CD14-positive monocyte (primary cell): ENCODE measurements at regions not wholly inside any gene's neighbourhood (a gene's known extent, or its start where the extent isn't known, plus 50 kb on each side); places are given as distances from the start of the nearest gene placed in this dataset.

Experiments used
- DNase-seq, 3 donors: peaks; one replicate each; pipeline ENCODE4 v3.0.0-alpha.2; 2011 to 2022
- H2AFZ ChIP-seq: 2 replicates; pipeline ENCODE4 v1.6.0; 2012; ENCODE audit warnings: mild to moderate bottlenecking, low read depth, low read length, inconsistent platforms; ENCODE audit not compliant: insufficient read depth, poor library complexity, severe bottlenecking
- H3K27ac ChIP-seq, 2 donors: 1 replicate in 1 of 2; 2 replicates in 1 of 2; pipeline ENCODE4 v1.5.1; 2012 to 2013; ENCODE audit warnings: low read length in 2 of 2, control low read depth in 1 of 2, inconsistent platforms in 1 of 2, low read depth in 1 of 2, mild to moderate bottlenecking in 1 of 2
- H3K27me3 ChIP-seq, 2 donors: one replicate each; pipeline versions ENCODE4 v1.6.0 to v1.6.1; 2011 to 2013; ENCODE audit warnings: low read length in 2 of 2; ENCODE audit not compliant: control insufficient read depth in 2 of 2, insufficient read depth in 2 of 2
- H3K36me3 ChIP-seq, 2 donors: replicated peaks in 1 of 2; 1 replicate in 1 of 2; 2 replicates in 1 of 2; pipeline versions ENCODE4 v1.5.1 to v1.6.1; 2012 to 2013; ENCODE audit warnings: low read length in 2 of 2, control low read depth in 1 of 2, inconsistent platforms in 1 of 2, mild to moderate bottlenecking in 1 of 2; ENCODE audit not compliant: insufficient read depth in 2 of 2, control insufficient read depth in 1 of 2
- H3K4me1 ChIP-seq, 2 donors: 1 replicate in 1 of 2; 2 replicates in 1 of 2; pipeline versions ENCODE4 v1.5.1 to v1.6.1; 2012 to 2013; ENCODE audit warnings: low read length in 2 of 2, control low read depth in 1 of 2, inconsistent platforms in 1 of 2, mild to moderate bottlenecking in 1 of 2, moderate library complexity in 1 of 2; ENCODE audit not compliant: insufficient read depth in 2 of 2, control insufficient read depth in 1 of 2
- H3K4me2 ChIP-seq: replicated peaks from 2 replicates; pipeline ENCODE3; 2012; ENCODE audit warnings: low read length, moderate library complexity, mild to moderate bottlenecking; ENCODE audit not compliant: poor library complexity, severe bottlenecking; ENCODE audit errors: extremely low read depth
- H3K4me3 ChIP-seq, 3 experiments: fragments of 200-600 bp in 1 of 3; sonication (generic) in 1 of 3; replicated peaks in 1 of 3; 1 replicate in 2 of 3; 2 replicates in 1 of 3; pipeline ENCODE4 v1.5.1; 2011 to 2013; ENCODE audit warnings: low read length in 3 of 3, mild to moderate bottlenecking in 3 of 3, control low read depth in 2 of 3, low read depth in 2 of 3, inconsistent platforms in 1 of 3, moderate library complexity in 1 of 3
- H3K79me2 ChIP-seq: 2 replicates; pipeline ENCODE4 v1.6.0; 2012; ENCODE audit warnings: mild to moderate bottlenecking, control low read depth, inconsistent platforms, low read length, moderate library complexity; ENCODE audit not compliant: insufficient read depth
- H3K9ac ChIP-seq: 2 replicates; pipeline ENCODE4 v1.6.0; 2017; ENCODE audit warnings: low read length, mild to moderate bottlenecking; ENCODE audit not compliant: insufficient read depth, poor library complexity, severe bottlenecking
- H3K9me3 ChIP-seq, 2 donors: replicated peaks in 1 of 2; 1 replicate in 1 of 2; 2 replicates in 1 of 2; pipeline versions ENCODE4 v1.5.1 to v1.6.1; 2012 to 2013; ENCODE audit warnings: low read length in 2 of 2, control low read depth in 1 of 2; ENCODE audit not compliant: control insufficient read depth in 1 of 2, insufficient read depth in 1 of 2
- H4K20me1 ChIP-seq: 2 replicates; pipeline ENCODE4 v1.6.0; 2012; ENCODE audit warnings: mild to moderate bottlenecking, low read length, control low read depth, moderate library complexity; ENCODE audit not compliant: insufficient read depth
- H3K27ac Mint-ChIP-seq, 7 donors: one replicate each; pipeline ENCODE4 v1.8.0; 2020; ENCODE audit warnings: mild to moderate bottlenecking in 7 of 7, mixed read lengths in 7 of 7, moderate library complexity in 6 of 7, inconsistent platforms in 2 of 7
- H3K27me3 Mint-ChIP-seq, 3 donors: one replicate each; pipeline ENCODE4 v1.8.0; 2021 to 2022; ENCODE audit warnings: low read depth in 3 of 3, mild to moderate bottlenecking in 3 of 3, mixed read lengths in 3 of 3, moderate library complexity in 3 of 3, inconsistent platforms in 1 of 3
- H3K36me3 Mint-ChIP-seq, 2 donors: one replicate each; pipeline ENCODE4 v1.8.0; 2020; ENCODE audit warnings: mixed read lengths in 2 of 2, inconsistent platforms in 1 of 2, mild to moderate bottlenecking in 1 of 2
- H3K4me1 Mint-ChIP-seq: one replicate; pipeline ENCODE4 v1.8.0; 2020; ENCODE audit warnings: mild to moderate bottlenecking, mixed read lengths
- H3K4me3 Mint-ChIP-seq, 2 donors: one replicate each; pipeline ENCODE4 v1.8.0; 2020; ENCODE audit warnings: mild to moderate bottlenecking in 2 of 2, mixed read lengths in 2 of 2, moderate library complexity in 1 of 2
- H3K9me3 Mint-ChIP-seq, 7 donors: one replicate each; pipeline ENCODE4 v1.8.0; 2020 to 2022; ENCODE audit warnings: mixed read lengths in 7 of 7, mild to moderate bottlenecking in 6 of 7, moderate library complexity in 6 of 7, inconsistent platforms in 2 of 7
- CTCF ChIP-seq: fragments of 200-600 bp; IDR thresholded peaks from one replicate; pipeline ENCODE4 v1.8.0; 2022; ENCODE audit warnings: antibody characterized with exemption, mild to moderate bottlenecking
- WGBS: methylation state at CpG from one replicate; pipeline ENCODE4 v1.1.5; 2013; ENCODE audit warnings: missing lambda C conversion rate; ENCODE audit not compliant: insufficient coverage; 5-methylcytosine and 5-hydroxymethylcytosine counted together
- intact Hi-C, 2 donors: fragments of 100-400 bp; cut with micrococcal nuclease; formaldehyde crosslinking; loops; one replicate each; pipeline versions ENCODE4 v1.15.0 to v1.15.1; 2023

GRCh38 chr5:102068870-102069269, 227.2 kb downstream of the SLCO4C1 start:
- no peaks in the 10 kb centered on the region for H3K27me3 Mint-ChIP-seq
- H3K27ac ChIP-seq: no peak overlapping the region
- no peak overlapping the region for H3K9ac ChIP-seq
- WGBS: no CpG with 5 or more reads among the region's 3 CpGs
- H3K9me3 ChIP-seq: no peaks in the 10 kb centered on the region
- no peak overlapping the region for H3K4me2 ChIP-seq
- H3K27ac Mint-ChIP-seq: no peak overlapping the region
- H3K9me3 Mint-ChIP-seq: no peaks in the 10 kb centered on the region
- H3K36me3 Mint-ChIP-seq: no peaks in the 10 kb centered on the region
- H3K4me1 ChIP-seq: no peaks in the 10 kb centered on the region
- no peaks in the 10 kb centered on the region for H3K79me2 ChIP-seq
- H3K4me3 ChIP-seq: no peak overlapping the region
- H3K4me1 Mint-ChIP-seq: no peaks in the 10 kb centered on the region
- H2AFZ ChIP-seq: no peak overlapping the region
- no peaks in the 10 kb centered on the region for H4K20me1 ChIP-seq
- no peak for TF ChIP-seq CTCF
- intact Hi-C loops: no loop called here
- H3K36me3 ChIP-seq: no peaks in the 10 kb centered on the region
- no peak overlapping the region for H3K4me3 Mint-ChIP-seq
- no peak for DNase-seq
- no peaks in the 10 kb centered on the region for H3K27me3 ChIP-seq

GRCh38 chr5:102049517-102049916, 246.6 kb downstream of the SLCO4C1 start:
- Histone ChIP-seq H3K79me2 (no peaks in the 10 kb centered on the region), H3K9me3 (no peaks in the 10 kb centered on the region), H3K4me2 (no peak overlapping the region), H3K36me3 (no peaks in the 10 kb centered on the region), H3K27me3 (no peaks in the 10 kb centered on the region), H3K4me3 (no peak overlapping the region), H3K4me1 (no peaks in the 10 kb centered on the region), H4K20me1 (no peaks in the 10 kb centered on the region), H2AFZ (no peak overlapping the region), H3K27ac (no peak overlapping the region), H3K9ac (no peak overlapping the region)
- Mint-ChIP-seq H3K36me3 (no peaks in the 10 kb centered on the region), H3K9me3 (peaks cover 0 to 3% (median 0%) of the 10 kb centered on the region in 7 donors), H3K4me1 (peaks cover 12% of the 10 kb centered on the region), H3K27me3 (no peaks in the 10 kb centered on the region), H3K27ac (no peak overlapping the region), H3K4me3 (no peak overlapping the region)
- TF ChIP-seq CTCF: no peak
- intact Hi-C loops: no loop called here
- DNase-seq: no peak
